ENCODE measurements at regions not wholly inside any gene's neighbourhood (a gene's known extent, or its start where the extent isn't known, plus 50 kb on each side); places are given as distances from the start of the nearest gene placed in this dataset.

- no peak for DNase-seq
- Histone ChIP-seq H3K27me3 (no peaks in the 10 kb centered on the region), H3K36me3 (no peaks in the 10 kb centered on the region), H3K4me1 (peaks cover 0 to 72% of the 10 kb centered on the region in 2 donors), H3K4me3 (no peak overlapping the region), H3K27ac (peak overlapping the region in 1 of 2 donors; percentile 94), H3K9me3 (no peaks in the 10 kb centered on the region)
- TF ChIP-seq CTCF (IDR thresholded peaks at IDR 0.05): no peak
- intact Hi-C loops (cut with DNase I): no loop called here
- ATAC-seq: no peak
These were observed 89.7 kb downstream of the PSMG1 start for GRCh38 chr21:39093526-39093925.

- DNase-seq (no peak), ATAC-seq (no peak)
These were observed 94.3 kb downstream of the PSMG1 start for GRCh38 chr21:39088831-39089380.

GRCh38 chr21:39088031-39088370 is 95.2 kb downstream of the PSMG1 start:
- intact Hi-C loops (cut with DNase I): no loop called here
- Histone ChIP-seq H3K4me3 (no peak overlapping the region), H3K27me3 (no peaks in the 10 kb centered on the region), H3K4me1 (peaks cover 2 to 50% of the 10 kb centered on the region in 2 donors), H3K9me3 (no peaks in the 10 kb centered on the region), H3K27ac (no peak overlapping the region), H3K36me3 (no peaks in the 10 kb centered on the region)
- ATAC-seq (no peak), DNase-seq (no peak)
- no peak for TF ChIP-seq CTCF (IDR thresholded peaks at IDR 0.05)

More at GRCh38 chr21:39088831-39089380, 94.3 kb downstream of the PSMG1 start:
- H3K36me3 ChIP-seq: no peaks in the 10 kb centered on the region
- H3K27me3 ChIP-seq: no peaks in the 10 kb centered on the region
- no peak for TF ChIP-seq CTCF (IDR thresholded peaks at IDR 0.05)
- no peak overlapping the region for H3K27ac ChIP-seq
- H3K9me3 ChIP-seq: no peaks in the 10 kb centered on the region
- peaks cover 0 to 50% of the 10 kb centered on the region in 2 donors for H3K4me1 ChIP-seq
- H3K4me3 ChIP-seq: no peak overlapping the region
- intact Hi-C loops (cut with DNase I): no loop called here

GRCh38 chr21:39087238-39088030 is 95.8 kb downstream of the PSMG1 start:
- no peak overlapping the region for H3K27ac ChIP-seq
- intact Hi-C loops (cut with DNase I): no loop called here
- TF ChIP-seq CTCF (IDR thresholded peaks at IDR 0.05): no peak
- no peaks in the 10 kb centered on the region for H3K36me3 ChIP-seq
- H3K9me3 ChIP-seq: no peaks in the 10 kb centered on the region
- DNase-seq (no peak), ATAC-seq (no peak)
- no peaks in the 10 kb centered on the region for H3K27me3 ChIP-seq
- no peak overlapping the region for H3K4me3 ChIP-seq
- peaks cover 3 to 52% of the 10 kb centered on the region in 2 donors for H3K4me1 ChIP-seq

- no peak for ATAC-seq
- no peak for TF ChIP-seq CTCF (IDR thresholded peaks at IDR 0.05)
- intact Hi-C loops (cut with DNase I): no loop called here
These were observed 96.7 kb downstream of the PSMG1 start for GRCh38 chr21:39086547-39086946.

More at GRCh38 chr21:39086547-39086946, 96.7 kb downstream of the PSMG1 start:
- Histone ChIP-seq H3K27me3 (no peaks in the 10 kb centered on the region), H3K27ac (no peak overlapping the region), H3K4me3 (no peak overlapping the region), H3K4me1 (peaks cover 3 to 60% of the 10 kb centered on the region in 2 donors), H3K9me3 (no peaks in the 10 kb centered on the region), H3K36me3 (no peaks in the 10 kb centered on the region)
- no peak for DNase-seq

All from left lung (tissue), 4 donors.